H1 (cell line): ENCODE measurements at regions not wholly inside any gene's neighbourhood (a gene's known extent, or its start where the extent isn't known, plus 50 kb on each side); places are given as distances from the start of the nearest gene placed in this dataset.

Experiments
- CTCF ChIA-PET: fragments of 300-600 bp; sonication (Branson Sonifier 250); formaldehyde crosslinking; loops from one replicate; lab custom pipeline; 2021; ENCODE audit not compliant: partially characterized antibody; lab: Charles Lee
- POLR2A ChIA-PET: fragments of 300-600 bp; sonication (Branson Sonifier 250); formaldehyde crosslinking; loops from one replicate; lab custom pipeline; 2021; ENCODE audit warnings: inconsistent platforms; ENCODE audit not compliant: partially characterized antibody; lab: Charles Lee
- DNase-seq, 2 experiments: peaks; one replicate each; pipeline versions ENCODE4 v3.0.0 to v3.0.0-alpha.2; 2010 to 2022; ENCODE audit warnings: low spot score in 2 of 2, low read depth in 1 of 2, mixed read lengths in 1 of 2
- FAIRE-seq: peaks from 2 replicates; lab custom pipeline; 2011; peaks lifted over from hg19 to GRCh38; lab: Jason Lieb, UNC
- H2AFZ ChIP-seq: 2 replicates; pipeline ENCODE4 v1.8.1; 2012; ENCODE audit warnings: low read length, inconsistent platforms
- H2AK5ac ChIP-seq: 2 replicates; pipeline ENCODE4 v1.6.1; 2013; ENCODE audit warnings: low read depth, low read length
- H2BK120ac ChIP-seq: replicated peaks from 2 replicates; pipeline ENCODE3; 2013; ENCODE audit warnings: low read depth, low read length, inconsistent platforms
- H2BK12ac ChIP-seq: 2 replicates; pipeline ENCODE4 v1.6.1; 2013; ENCODE audit warnings: low read depth, low read length
- H2BK15ac ChIP-seq: 2 replicates; pipeline ENCODE4 v1.6.1; 2013; ENCODE audit warnings: low read length
- H2BK20ac ChIP-seq: 2 replicates; pipeline ENCODE4 v1.6.1; 2013; ENCODE audit warnings: low read length
- H2BK5ac ChIP-seq: 2 replicates; pipeline ENCODE4 v1.6.1; 2013; ENCODE audit warnings: low read depth, low read length
- H3K14ac ChIP-seq: 2 replicates; pipeline ENCODE4 v1.6.1; 2013; ENCODE audit warnings: inconsistent platforms; ENCODE audit not compliant: insufficient read length
- H3K18ac ChIP-seq: 2 replicates; pipeline ENCODE4 v1.6.1; 2013; ENCODE audit warnings: low read length; ENCODE audit errors: extremely low read depth
- H3K23ac ChIP-seq: 2 replicates; pipeline ENCODE4 v1.6.1; 2013; ENCODE audit warnings: inconsistent platforms; ENCODE audit not compliant: insufficient read length
- H3K23me2 ChIP-seq: 2 replicates; pipeline ENCODE4 v1.6.1; 2013; ENCODE audit warnings: low read depth, low read length
- H3K27ac ChIP-seq: 2 replicates; pipeline ENCODE4 v1.6.1; 2011; ENCODE audit warnings: low read depth, low read length, inconsistent platforms
- H3K27me3 ChIP-seq, 4 experiments: replicated peaks in 1 of 4; 1 replicate in 1 of 4; 2 replicates in 3 of 4; pipeline versions ENCODE4 v1.6.1 to v1.8.1; 2011 to 2013; ENCODE audit warnings: low read length in 3 of 4, mild to moderate bottlenecking in 3 of 4, inconsistent platforms in 2 of 4, mixed read lengths in 2 of 4, moderate library complexity in 1 of 4; ENCODE audit not compliant: control insufficient read depth in 3 of 4, insufficient read depth in 3 of 4; ENCODE audit errors: extremely low read depth in 1 of 4
- H3K36me3 ChIP-seq, 4 experiments: 2 replicates each; pipeline versions ENCODE4 v1.6.1 to v1.8.1; 2011 to 2013; ENCODE audit warnings: mild to moderate bottlenecking in 4 of 4, low read length in 3 of 4, moderate library complexity in 2 of 4, control low read depth in 1 of 4, inconsistent platforms in 1 of 4; ENCODE audit not compliant: insufficient read depth in 4 of 4, control insufficient read depth in 2 of 4
- H3K4ac ChIP-seq: replicated peaks from 2 replicates; pipeline ENCODE3; 2013; ENCODE audit warnings: low read length, low read depth, mixed read lengths, inconsistent platforms; ENCODE audit not compliant: insufficient read length
- H3K4me1 ChIP-seq, 4 experiments: replicated peaks in 1 of 4; 1 replicate in 1 of 4; 2 replicates in 3 of 4; pipeline versions ENCODE4 v1.6.1 to v1.8.1; 2011 to 2013; ENCODE audit warnings: low read length in 3 of 4, inconsistent platforms in 2 of 4, mixed read lengths in 1 of 4; ENCODE audit not compliant: insufficient read depth in 4 of 4, control insufficient read depth in 3 of 4
- H3K4me2 ChIP-seq, 2 experiments: 2 replicates each; pipeline versions ENCODE4 v1.6.1 to v1.8.1; 2011 to 2013; ENCODE audit warnings: low read depth in 2 of 2, low read length in 2 of 2, control low read depth in 1 of 2, inconsistent platforms in 1 of 2, mild to moderate bottlenecking in 1 of 2; ENCODE audit not compliant: insufficient read depth in 1 of 2
- H3K4me3 ChIP-seq, 4 experiments: fragments of 200-600, 300-600 bp in 1 of 4; sonication (generic), shearing (Covaris generic), sonication (Bioruptor Twin) in 1 of 4; 2 replicates each; pipeline versions ENCODE4 v1.5.1 to v1.8.1; 2011 to 2016; ENCODE audit warnings: low read length in 4 of 4, low read depth in 3 of 4, control low read depth in 2 of 4, inconsistent platforms in 2 of 4, mild to moderate bottlenecking in 2 of 4, mixed read lengths in 1 of 4, moderate library complexity in 1 of 4; ENCODE audit not compliant: insufficient read depth in 2 of 4; ENCODE audit errors: extremely low read depth in 1 of 4
- H3K56ac ChIP-seq: replicated peaks from 2 replicates; pipeline ENCODE3; 2013; ENCODE audit warnings: low read depth, mild to moderate bottlenecking, mixed read lengths, low read length, inconsistent platforms; ENCODE audit not compliant: insufficient read length
- H3K79me1 ChIP-seq: 2 replicates; pipeline ENCODE4 v1.6.1; 2013; ENCODE audit warnings: low read depth, low read length, control low read depth
- H3K79me2 ChIP-seq, 2 experiments: 2 replicates each; pipeline versions ENCODE4 v1.6.1 to v1.8.1; 2012 to 2013; ENCODE audit warnings: low read length in 2 of 2, mild to moderate bottlenecking in 2 of 2, inconsistent platforms in 1 of 2; ENCODE audit not compliant: insufficient read depth in 2 of 2, control insufficient read depth in 1 of 2
- H3K9ac ChIP-seq, 4 experiments: replicated peaks in 1 of 4; 1 replicate in 1 of 4; 2 replicates in 3 of 4; pipeline versions ENCODE4 v1.6.1 to v1.8.1; 2011 to 2013; ENCODE audit warnings: low read depth in 3 of 4, low read length in 3 of 4, control low read depth in 2 of 4, mild to moderate bottlenecking in 2 of 4, moderate library complexity in 2 of 4, inconsistent platforms in 1 of 4; ENCODE audit errors: extremely low read depth in 1 of 4
- H3K9me3 ChIP-seq, 2 experiments: 2 replicates each; pipeline versions ENCODE4 v1.6.1 to v1.8.1; 2012 to 2013; ENCODE audit warnings: mild to moderate bottlenecking in 2 of 2, moderate library complexity in 2 of 2, control low read depth in 1 of 2, inconsistent platforms in 1 of 2, low read depth in 1 of 2, low read length in 1 of 2, mixed read lengths in 1 of 2; ENCODE audit not compliant: insufficient read depth in 2 of 2
- H4K20me1 ChIP-seq, 2 experiments: replicated peaks in 1 of 2; 2 replicates each; pipeline versions ENCODE3 to v1.8.1; 2011 to 2013; ENCODE audit warnings: inconsistent platforms in 2 of 2, low read length in 2 of 2, mild to moderate bottlenecking in 1 of 2; ENCODE audit not compliant: insufficient read depth in 2 of 2, control insufficient read depth in 1 of 2
- H4K5ac ChIP-seq: 2 replicates; pipeline ENCODE4 v1.6.1; 2013; ENCODE audit warnings: low read length, low read depth, mixed read lengths, inconsistent platforms; ENCODE audit not compliant: insufficient read length
- H4K8ac ChIP-seq: 2 replicates; pipeline ENCODE4 v1.8.0; 2013; ENCODE audit warnings: mild to moderate bottlenecking, moderate library complexity, low read length, inconsistent platforms; ENCODE audit not compliant: insufficient read depth; ENCODE audit errors: extremely low read depth
- H4K91ac ChIP-seq: replicated peaks from 2 replicates; pipeline ENCODE3; 2013; ENCODE audit warnings: low read length, mixed read lengths, inconsistent platforms; ENCODE audit not compliant: insufficient read length
- CEBPB ChIP-seq: IDR thresholded peaks from 2 replicates; pipeline ENCODE4 v1.6.1; 2012; ENCODE audit warnings: low read depth, low read length
- HDAC2 ChIP-seq, 2 experiments: fragments of 300-600 bp in 1 of 2; sonication (generic) in 1 of 2; IDR thresholded peaks; 2 replicates each; pipeline ENCODE4 v1.6.1; 2011 to 2012; ENCODE audit warnings: low read depth in 2 of 2, low read length in 2 of 2, mild to moderate bottlenecking in 2 of 2, moderate library complexity in 2 of 2, borderline replicate concordance in 1 of 2, inconsistent platforms in 1 of 2
- KDM4A ChIP-seq: IDR thresholded peaks from one replicate; pipeline ENCODE4 v1.7.1; 2012; ENCODE audit warnings: low read depth, mild to moderate bottlenecking, moderate library complexity, low read length, inconsistent platforms; ENCODE audit not compliant: severe bottlenecking
- SAP30 ChIP-seq: fragments of 300-600 bp; sonication (generic); IDR thresholded peaks from 2 replicates; pipeline ENCODE4 v1.7.1; 2012; ENCODE audit warnings: low read length, moderate library complexity, mild to moderate bottlenecking, inconsistent platforms; ENCODE audit not compliant: insufficient read depth, insufficient replicate concordance
- WGBS, 2 experiments: shearing (Covaris generic) in 1 of 2; methylation state at CpG; one replicate each; pipeline versions ENCODE4 v1.1.6 to v1.1.7; 2013 to 2015; ENCODE audit warnings: low lambda C conversion rate in 2 of 2, mixed read lengths in 2 of 2, inconsistent platforms in 1 of 2, low coverage in 1 of 2, missing lambda C conversion rate in 1 of 2; ENCODE audit not compliant: insufficient replicate concordance in 2 of 2, insufficient coverage in 1 of 2, insufficient read length in 1 of 2; ENCODE audit errors: extremely low coverage in 1 of 2, missing lambda C conversion rate in 1 of 2; 5-methylcytosine and 5-hydroxymethylcytosine counted together

DNA sequence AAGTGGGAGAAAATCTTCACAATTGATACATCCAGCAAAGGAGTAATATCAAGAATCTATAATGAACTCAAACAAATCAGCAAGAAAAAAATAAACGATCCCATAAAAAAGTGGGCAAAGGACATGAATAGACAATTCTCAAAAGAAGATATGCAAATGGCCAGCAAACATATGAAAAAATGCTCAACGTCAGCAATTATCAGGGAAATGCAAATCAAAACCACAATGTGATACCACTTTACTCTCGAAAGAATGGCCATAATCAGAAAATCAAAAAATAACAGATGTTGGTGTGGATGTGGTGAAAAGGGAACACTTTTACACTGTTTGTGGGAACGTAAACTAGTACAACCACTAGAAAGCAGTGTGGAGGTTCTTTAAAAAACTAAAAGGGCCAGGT is 114.3 kb upstream of the CCSER1 start:
- TF ChIP-seq KDM4A (no peak), SAP30 (no peak), HDAC2 (IDR thresholded peaks at IDR 0.05; ENCODE audit: borderline replicate concordance in 1 of 2, low read depth in 2 of 2, low read length in 2 of 2) (no peak), CEBPB (no peak)
- no peak overlapping the region for H3K4me3 ChIP-seq
- DNase-seq (no peak), FAIRE-seq (no peak)
- H3K9me3 ChIP-seq: no peaks in the 10 kb centered on the region
- POLR2A ChIA-PET: no interaction called here
- H2BK120ac ChIP-seq: no peak overlapping the region
- no peaks in the 10 kb centered on the region for H3K36me3 ChIP-seq
- no peak overlapping the region for H4K5ac ChIP-seq
- H3K56ac ChIP-seq: no peak overlapping the region
- no peak overlapping the region for H2BK12ac ChIP-seq
- H3K79me1 ChIP-seq: no peaks in the 10 kb centered on the region
- no peak overlapping the region for H4K8ac ChIP-seq
- CTCF ChIA-PET: no interaction called here
- no peak overlapping the region for H3K9ac ChIP-seq
- no peak overlapping the region for H3K23ac ChIP-seq
- no peak overlapping the region for H3K4me2 ChIP-seq
- no peak overlapping the region for H2BK5ac ChIP-seq
- no peaks in the 10 kb centered on the region for H3K23me2 ChIP-seq
- H2BK15ac ChIP-seq: no peak overlapping the region
- no peak overlapping the region for H2AFZ ChIP-seq
- no peak overlapping the region for H3K4ac ChIP-seq
- H3K14ac ChIP-seq: no peak overlapping the region
- no peaks in the 10 kb centered on the region for H3K4me1 ChIP-seq
- no peak overlapping the region for H2BK20ac ChIP-seq
- WGBS, 2 experiments: 90% methylated on average over 4 of the region's 4 CpGs; no CpG with 5 or more reads in 1 of the 2 experiments
- no peak overlapping the region for H3K18ac ChIP-seq
- no peak overlapping the region for H3K27ac ChIP-seq
- no peaks in the 10 kb centered on the region for H3K27me3 ChIP-seq
- H4K91ac ChIP-seq: no peak overlapping the region
- no peak overlapping the region for H2AK5ac ChIP-seq
- H3K79me2 ChIP-seq: no peaks in the 10 kb centered on the region
- H4K20me1 ChIP-seq: no peaks in the 10 kb centered on the region
